HG02759 (cell line): ENCODE measurements at regions not wholly inside any gene's neighbourhood (a gene's known extent, or its start where the extent isn't known, plus 50 kb on each side); places are given as distances from the start of the nearest gene placed in this dataset.

Experiments
- ATAC-seq: cut with Tn5 transposase; IDR thresholded peaks from one replicate; pipeline ENCODE4 v1.9.1; 2021; ENCODE audit warnings: mild to moderate bottlenecking, moderate library complexity; ENCODE audit not compliant: unreplicated experiment

- ATAC-seq = no peak
These were observed 1210.3 kb upstream of the ZEB2 start for GRCh38 chr2:145729993-145730770.

GRCh38 chr2:145729481-145729880 is 1209.6 kb upstream of the ZEB2 start:
- ATAC-seq = no peak

- no peak for ATAC-seq
These were observed 1208.6 kb upstream of the ZEB2 start for GRCh38 chr2:145728511-145728910.

GRCh38 chr2:145725876-145726275 is 1206.0 kb upstream of the ZEB2 start:
- no peak for ATAC-seq

GRCh38 chr2:145724311-145724898 is 1204.5 kb upstream of the ZEB2 start:
- no peak for ATAC-seq

- ATAC-seq = no peak
These were observed 1204.0 kb upstream of the ZEB2 start for GRCh38 chr2:145723872-145724271.

- ATAC-seq = no peak
These were observed 1201.8 kb upstream of the ZEB2 start for GRCh38 chr2:145721681-145722080.

GRCh38 chr2:145715601-145716000 is 1195.7 kb upstream of the ZEB2 start:
- no peak for ATAC-seq

GRCh38 chr2:145710303-145710702 is 1190.4 kb upstream of the ZEB2 start:
- ATAC-seq = no peak

GRCh38 chr2:145702305-145702704 is 1182.4 kb upstream of the ZEB2 start:
- no peak for ATAC-seq

- ATAC-seq = peak; percentile 93
These were observed 1173.1 kb upstream of the ZEB2 start for GRCh38 chr2:145692971-145693478.

- ATAC-seq = no peak
These were observed 1171.7 kb upstream of the ZEB2 start for GRCh38 chr2:145691659-145692058.

- no peak for ATAC-seq
These were observed 1170.4 kb upstream of the ZEB2 start for GRCh38 chr2:145690183-145690778.

GRCh38 chr2:145689277-145689676 is 1169.4 kb upstream of the ZEB2 start:
- no peak for ATAC-seq

- ATAC-seq = peak; percentile 22
These were observed 1168.2 kb upstream of the ZEB2 start for GRCh38 chr2:145688156-145688555.

GRCh38 chr2:145687442-145688134 is 1167.7 kb upstream of the ZEB2 start:
- peak; percentile 44 for ATAC-seq

- ATAC-seq = no peak
These were observed 1165.6 kb upstream of the ZEB2 start for GRCh38 chr2:145685383-145686050.

- no peak for ATAC-seq
These were observed 1162.7 kb upstream of the ZEB2 start for GRCh38 chr2:145682546-145683157.

- no peak for ATAC-seq
These were observed 1160.4 kb upstream of the ZEB2 start for GRCh38 chr2:145680276-145680675.

GRCh38 chr2:145677371-145677770 is 1157.5 kb upstream of the ZEB2 start:
- ATAC-seq = no peak
